Stimulated activated CD4-positive, alpha-beta T cell treated with anti-CD3 and anti-CD28 coated beads, Interleukin-15, amount 100 ng/mL, for 24 hours (primary cell): ENCODE measurements at regions not wholly inside any gene's neighbourhood (a gene's known extent, or its start where the extent isn't known, plus 50 kb on each side); places are given as distances from the start of the nearest gene placed in this dataset.
"Not testable (repeated sequence)": the region's sequence is repeated elsewhere in the genome, so short reads cannot be mapped to it uniquely, and the experiment has no call there.

Source experiments
- DNase-seq: peaks from one replicate; pipeline ENCODE4 v3.0.0-alpha.2; 2020

- DNase-seq: no peak
Observed at GRCh38 chr4:58871509-58871908, 1761.3 kb upstream of the IGFBP7 start.

GRCh38 chr4:58849026-58849425 is 1738.8 kb upstream of the IGFBP7 start:
- no peak for DNase-seq

- DNase-seq: no peak
Observed at GRCh38 chr4:58843455-58843854, 1733.3 kb upstream of the IGFBP7 start.

- DNase-seq: no peak
Observed at GRCh38 chr4:58833126-58833525, 1722.9 kb upstream of the IGFBP7 start.

- no peak for DNase-seq
Observed at GRCh38 chr4:58825278-58825677, 1715.1 kb upstream of the IGFBP7 start.

GRCh38 chr4:58818560-58818959 is 1708.4 kb upstream of the IGFBP7 start:
- not testable (repeated sequence) for DNase-seq

- DNase-seq: no peak
Observed at GRCh38 chr4:58809948-58810347, 1699.8 kb upstream of the IGFBP7 start.

- DNase-seq: no peak
Observed at GRCh38 chr4:58809366-58809765, 1699.2 kb upstream of the IGFBP7 start.

- no peak for DNase-seq
Observed at GRCh38 chr4:58808817-58809216, 1698.6 kb upstream of the IGFBP7 start.

- DNase-seq: no peak
Observed at GRCh38 chr4:58807843-58808615, 1697.8 kb upstream of the IGFBP7 start.

GRCh38 chr4:58776627-58777026 is 1666.4 kb upstream of the IGFBP7 start:
- no peak for DNase-seq

- DNase-seq: no peak
Observed at GRCh38 chr4:58767598-58767997, 1657.4 kb upstream of the IGFBP7 start.

GRCh38 chr4:58766763-58767162 is 1656.6 kb upstream of the IGFBP7 start:
- no peak for DNase-seq

- DNase-seq: no peak
Observed at GRCh38 chr4:58761563-58761962, 1651.4 kb upstream of the IGFBP7 start.

GRCh38 chr4:58760737-58761136 is 1650.6 kb upstream of the IGFBP7 start:
- DNase-seq: no peak

- DNase-seq: no peak
Observed at GRCh38 chr4:58760100-58760499, 1649.9 kb upstream of the IGFBP7 start.

- no peak for DNase-seq
Observed at GRCh38 chr4:58749206-58749605, 1639.0 kb upstream of the IGFBP7 start.

- DNase-seq: no peak
Observed at GRCh38 chr4:58740897-58741296, 1630.7 kb upstream of the IGFBP7 start.

GRCh38 chr4:58739275-58739674 is 1629.1 kb upstream of the IGFBP7 start:
- DNase-seq: no peak

- no peak for DNase-seq
Observed at GRCh38 chr4:58738375-58738774, 1628.2 kb upstream of the IGFBP7 start.

GRCh38 chr4:58734030-58734674 is 1624.0 kb upstream of the IGFBP7 start:
- DNase-seq: no peak

- DNase-seq: no peak
Observed at GRCh38 chr4:58732973-58733372, 1622.8 kb upstream of the IGFBP7 start.

- no peak for DNase-seq
Observed at GRCh38 chr4:58723954-58724353, 1613.8 kb upstream of the IGFBP7 start.

GRCh38 chr4:58711039-58711438 is 1600.9 kb upstream of the IGFBP7 start:
- DNase-seq: no peak

- DNase-seq: no peak
Observed at GRCh38 chr4:58688568-58688967, 1578.4 kb upstream of the IGFBP7 start.
